H9 (cell line): ENCODE measurements at regions not wholly inside any gene's neighbourhood (a gene's known extent, or its start where the extent isn't known, plus 50 kb on each side); places are given as distances from the start of the nearest gene placed in this dataset.

Source experiments
- DNase-seq: peaks from one replicate; pipeline ENCODE4 v3.0.0-alpha.2; 2017
- H2AFZ ChIP-seq: one replicate; pipeline ENCODE4 v1.6.1; 2013; ENCODE audit warnings: mild to moderate bottlenecking, low read length, control low read depth, moderate library complexity
- H2AK5ac ChIP-seq: 2 replicates; pipeline ENCODE4 v1.6.1; 2013; ENCODE audit warnings: low read length, control low read depth, mixed read lengths; ENCODE audit not compliant: insufficient read length
- H2BK120ac ChIP-seq: one replicate; pipeline ENCODE4 v1.6.1; 2013; ENCODE audit warnings: low read depth, mild to moderate bottlenecking, low read length, control low read depth, inconsistent platforms; ENCODE audit not compliant: poor library complexity, severe bottlenecking
- H2BK12ac ChIP-seq: 2 replicates; pipeline ENCODE4 v1.6.1; 2013; ENCODE audit warnings: low read length, control low read depth, mixed read lengths, low read depth; ENCODE audit not compliant: insufficient read length
- H2BK15ac ChIP-seq: 2 replicates; pipeline ENCODE4 v1.6.1; 2013; ENCODE audit warnings: low read depth, low read length, control low read depth
- H2BK20ac ChIP-seq: one replicate; pipeline ENCODE4 v1.6.1; 2013; ENCODE audit warnings: low read depth, mild to moderate bottlenecking, low read length, control low read depth, inconsistent platforms; ENCODE audit not compliant: poor library complexity, severe bottlenecking
- H2BK5ac ChIP-seq: 2 replicates; pipeline ENCODE4 v1.6.1; 2013; ENCODE audit warnings: low read length, control low read depth, mixed read lengths; ENCODE audit not compliant: insufficient read length
- H3K14ac ChIP-seq: 2 replicates; pipeline ENCODE4 v1.6.1; 2013; ENCODE audit warnings: low read length, control low read depth; ENCODE audit not compliant: insufficient read depth
- H3K18ac ChIP-seq: 2 replicates; pipeline ENCODE4 v1.6.1; 2013; ENCODE audit warnings: low read depth, mild to moderate bottlenecking, mixed read lengths, low read length, control low read depth; ENCODE audit not compliant: insufficient read length
- H3K23ac ChIP-seq: 2 replicates; pipeline ENCODE4 v1.6.1; 2013; ENCODE audit warnings: low read length, control low read depth, mixed read lengths, low read depth; ENCODE audit not compliant: insufficient read length
- H3K23me2 ChIP-seq: 2 replicates; pipeline ENCODE4 v1.6.1; 2013; ENCODE audit warnings: low read depth, mild to moderate bottlenecking, mixed read lengths, low read length, control low read depth; ENCODE audit not compliant: insufficient read length, poor library complexity, severe bottlenecking
- H3K27ac ChIP-seq: 2 replicates; pipeline ENCODE4 v1.5.1; 2013; ENCODE audit warnings: low read length, control low read depth, mixed read lengths, low read depth; ENCODE audit not compliant: insufficient read length
- H3K27me3 ChIP-seq: 2 replicates; pipeline ENCODE4 v1.6.1; 2013; ENCODE audit warnings: low read length, control low read depth, inconsistent platforms; ENCODE audit not compliant: insufficient read depth
- H3K4ac ChIP-seq: 2 replicates; pipeline ENCODE4 v1.6.1; 2013; ENCODE audit warnings: low read depth, mild to moderate bottlenecking, control low read depth, inconsistent platforms, low read length, moderate library complexity
- H3K4me1 ChIP-seq: 2 replicates; pipeline ENCODE4 v1.6.1; 2013; ENCODE audit warnings: low read length, control low read depth, inconsistent platforms; ENCODE audit not compliant: insufficient read depth
- H3K4me2 ChIP-seq: 2 replicates; pipeline ENCODE4 v1.6.1; 2013; ENCODE audit warnings: low read length, control low read depth, mixed read lengths; ENCODE audit not compliant: insufficient read length, insufficient read depth
- H3K56ac ChIP-seq: 2 replicates; pipeline ENCODE4 v1.6.1; 2013; ENCODE audit warnings: low read depth, mild to moderate bottlenecking, mixed read lengths, low read length, control low read depth; ENCODE audit not compliant: insufficient read length
- H3K79me1 ChIP-seq: 2 replicates; pipeline ENCODE4 v1.6.1; 2013; ENCODE audit warnings: low read depth, mild to moderate bottlenecking, moderate library complexity, low read length, control low read depth, inconsistent platforms; ENCODE audit not compliant: insufficient read depth, poor library complexity, severe bottlenecking
- H3K79me2 ChIP-seq: 2 replicates; pipeline ENCODE4 v1.6.1; 2013; ENCODE audit warnings: low read length, control low read depth, inconsistent platforms; ENCODE audit not compliant: insufficient read depth
- H3K9ac ChIP-seq: 2 replicates; pipeline ENCODE4 v1.6.1; 2013; ENCODE audit warnings: low read length, control low read depth, mixed read lengths; ENCODE audit not compliant: insufficient read length; ENCODE audit errors: extremely low read depth
- H3K9me3 ChIP-seq: one replicate; pipeline ENCODE4 v1.6.1; 2013; ENCODE audit warnings: low read depth, low read length, inconsistent platforms; ENCODE audit not compliant: control insufficient read depth
- H3T11ph ChIP-seq: one replicate; pipeline ENCODE4 v1.6.1; 2013; ENCODE audit warnings: mild to moderate bottlenecking, low read length, control low read depth, inconsistent platforms
- H4K20me1 ChIP-seq: one replicate; pipeline ENCODE4 v1.6.1; 2013; ENCODE audit not compliant: control insufficient read depth, insufficient read length, insufficient read depth
- H4K5ac ChIP-seq: 2 replicates; pipeline ENCODE4 v1.6.1; 2013; ENCODE audit warnings: low read depth, mild to moderate bottlenecking, mixed read lengths, low read length, control low read depth; ENCODE audit not compliant: insufficient read length
- H4K8ac ChIP-seq: replicated peaks from 2 replicates; pipeline ENCODE4 v1.6.1; 2013; ENCODE audit warnings: low read length, control low read depth, mixed read lengths, low read depth; ENCODE audit not compliant: insufficient read length
- H4K91ac ChIP-seq: 2 replicates; pipeline ENCODE4 v1.6.1; 2013; ENCODE audit warnings: low read depth, mild to moderate bottlenecking, moderate library complexity, mixed read lengths, low read length, control low read depth; ENCODE audit not compliant: insufficient read length
- H3K27ac Mint-ChIP-seq, 3 experiments: 2 replicates in 2 of 3; 3 replicates in 1 of 3; pipeline ENCODE4 v1.8.0; 2020 to 2021; ENCODE audit warnings: mixed read lengths in 3 of 3, mild to moderate bottlenecking in 1 of 3, moderate library complexity in 1 of 3
- H3K27me3 Mint-ChIP-seq: 2 replicates; pipeline ENCODE4 v1.8.0; 2021; ENCODE audit warnings: low read depth, mild to moderate bottlenecking, moderate library complexity, mixed read lengths
- H3K36me3 Mint-ChIP-seq, 3 experiments: 2 replicates in 2 of 3; 3 replicates in 1 of 3; pipeline ENCODE4 v1.8.0; 2020 to 2021; ENCODE audit warnings: low read depth in 3 of 3, mixed read lengths in 3 of 3; ENCODE audit not compliant: insufficient read depth in 1 of 3
- H3K4me1 Mint-ChIP-seq, 2 experiments: 2 replicates each; pipeline ENCODE4 v1.8.0; 2020; ENCODE audit warnings: mixed read lengths in 2 of 2
- H3K4me3 Mint-ChIP-seq, 2 experiments: 2 replicates in 1 of 2; 3 replicates in 1 of 2; pipeline ENCODE4 v1.8.0; 2020 to 2021; ENCODE audit warnings: mild to moderate bottlenecking in 2 of 2, mixed read lengths in 2 of 2, moderate library complexity in 1 of 2
- H3K9me3 Mint-ChIP-seq, 2 experiments: 2 replicates in 1 of 2; 3 replicates in 1 of 2; pipeline ENCODE4 v1.8.0; 2020; ENCODE audit warnings: mild to moderate bottlenecking in 2 of 2, mixed read lengths in 2 of 2, moderate library complexity in 1 of 2
- WGBS: extraction: QIAGEN DNeasy Blood & Tissue Kit; methylation state at CpG from one replicate; pipeline ENCODE4 v1.1.7; 2013; ENCODE audit warnings: missing lambda C conversion rate, low lambda C conversion rate, mixed read lengths; ENCODE audit not compliant: insufficient read length; ENCODE audit errors: extremely low coverage; 5-methylcytosine and 5-hydroxymethylcytosine counted together
- TF ChIP-seq, protein P1 (sequence below): fragments of 200-600 bp; sonication (generic); conservative IDR thresholded peaks from 3 replicates; pipeline ENCODE4 v1.8.0; 2021; ENCODE audit warnings: antibody characterized with exemption, mild to moderate bottlenecking

DNA sequence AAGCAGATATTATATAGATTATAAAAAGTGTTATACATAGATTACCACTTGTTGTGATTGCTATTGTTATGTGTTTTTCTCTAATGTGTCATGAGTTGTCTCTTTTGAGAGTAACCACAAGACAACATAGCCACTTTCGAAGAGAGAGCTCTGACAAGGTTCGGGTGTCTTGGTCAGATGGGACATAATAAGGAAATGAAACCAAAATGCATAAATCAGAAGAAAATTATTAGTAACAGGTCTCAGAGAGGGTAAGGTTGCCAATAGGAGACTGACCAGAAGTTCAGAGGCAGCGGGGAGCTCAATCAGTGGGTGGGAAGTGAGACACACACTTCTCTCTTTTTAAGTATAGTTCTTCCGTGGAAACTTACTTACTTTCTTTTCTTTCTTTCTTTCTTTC lies 639.2 kb upstream of the POT1 start:
- TF ChIP-seq, protein P1, sequence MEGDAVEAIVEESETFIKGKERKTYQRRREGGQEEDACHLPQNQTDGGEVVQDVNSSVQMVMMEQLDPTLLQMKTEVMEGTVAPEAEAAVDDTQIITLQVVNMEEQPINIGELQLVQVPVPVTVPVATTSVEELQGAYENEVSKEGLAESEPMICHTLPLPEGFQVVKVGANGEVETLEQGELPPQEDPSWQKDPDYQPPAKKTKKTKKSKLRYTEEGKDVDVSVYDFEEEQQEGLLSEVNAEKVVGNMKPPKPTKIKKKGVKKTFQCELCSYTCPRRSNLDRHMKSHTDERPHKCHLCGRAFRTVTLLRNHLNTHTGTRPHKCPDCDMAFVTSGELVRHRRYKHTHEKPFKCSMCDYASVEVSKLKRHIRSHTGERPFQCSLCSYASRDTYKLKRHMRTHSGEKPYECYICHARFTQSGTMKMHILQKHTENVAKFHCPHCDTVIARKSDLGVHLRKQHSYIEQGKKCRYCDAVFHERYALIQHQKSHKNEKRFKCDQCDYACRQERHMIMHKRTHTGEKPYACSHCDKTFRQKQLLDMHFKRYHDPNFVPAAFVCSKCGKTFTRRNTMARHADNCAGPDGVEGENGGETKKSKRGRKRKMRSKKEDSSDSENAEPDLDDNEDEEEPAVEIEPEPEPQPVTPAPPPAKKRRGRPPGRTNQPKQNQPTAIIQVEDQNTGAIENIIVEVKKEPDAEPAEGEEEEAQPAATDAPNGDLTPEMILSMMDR = no peak
- Histone ChIP-seq H2AK5ac (no peak overlapping the region), H4K91ac (no peak overlapping the region), H3K79me1 (no peaks in the 10 kb centered on the region), H3K23me2 (no peaks in the 10 kb centered on the region), H2BK120ac (no peak overlapping the region), H2BK12ac (no peak overlapping the region), H4K8ac (no peak overlapping the region), H3K27me3 (no peaks in the 10 kb centered on the region), H4K5ac (no peak overlapping the region), H2BK15ac (no peak overlapping the region), H2BK5ac (no peak overlapping the region), H3K9ac (no peak overlapping the region), H3K56ac (no peak overlapping the region), H2BK20ac (no peak overlapping the region), H3K23ac (no peak overlapping the region), H3K79me2 (no peaks in the 10 kb centered on the region), H3T11ph (no peak overlapping the region), H3K4me1 (peaks cover 2% of the 10 kb centered on the region; the same call in 1 of the 2 replicates), H4K20me1 (no peaks in the 10 kb centered on the region), H3K4me2 (no peak overlapping the region), H3K14ac (no peak overlapping the region), H3K18ac (no peak overlapping the region), H3K4ac (no peak overlapping the region), H3K9me3 (no peaks in the 10 kb centered on the region), H2AFZ (no peak overlapping the region), H3K27ac (no peak overlapping the region)
- no CpG with 5 or more reads among the region's 4 CpGs for WGBS
- Mint-ChIP-seq H3K4me3 (no peak overlapping the region), H3K36me3 (no peaks in the 10 kb centered on the region), H3K27ac (no peak overlapping the region), H3K4me1 (0 out of 4 replicates have a peak, but pooled peaks cover 0 to 4% of the 10 kb centered on the region in 2 experiments), H3K9me3 (no peaks in the 10 kb centered on the region), H3K27me3 (no peaks in the 10 kb centered on the region)
- DNase-seq = no peak
